ENCODE measurements at regions not wholly inside any gene's neighbourhood (a gene's known extent, or its start where the extent isn't known, plus 50 kb on each side); places are given as distances from the start of the nearest gene placed in this dataset.

GRCh38 chrX:36683507-36683906 lies 324.7 kb upstream of the FAM47C start:
- no peak for TF ChIP-seq CTCF (IDR thresholded peaks at IDR 0.05)
- Mint-ChIP-seq H3K36me3 (no peaks in the 10 kb centered on the region), H3K27me3 (ENCODE audit: low read depth in 3 of 3) (peaks cover 1 to 3% (median 2%) of the 10 kb centered on the region in 3 donors), H3K9me3 (peaks cover 0 to 2% (median 0%) of the 10 kb centered on the region in 7 donors), H3K4me3 (no peak overlapping the region), H3K4me1 (no peaks in the 10 kb centered on the region), H3K27ac (no peak overlapping the region)
- WGBS (ENCODE audit: insufficient coverage) = no CpG with 5 or more reads among the region's 1 CpG
- Histone ChIP-seq H4K20me1 (ENCODE audit: insufficient read depth, low read length) (no peaks in the 10 kb centered on the region), H3K4me3 (replicated peaks in 1 of 3; ENCODE audit: low read depth in 2 of 3, low read length in 3 of 3) (no peak overlapping the region), H2AFZ (ENCODE audit: insufficient read depth, low read depth, low read length, poor library complexity, severe bottlenecking) (no peak overlapping the region), H3K27ac (ENCODE audit: low read depth in 1 of 2, low read length in 2 of 2) (no peak overlapping the region), H3K36me3 (replicated peaks in 1 of 2; ENCODE audit: control insufficient read depth in 1 of 2, insufficient read depth in 2 of 2, low read length in 2 of 2) (no peaks in the 10 kb centered on the region), H3K79me2 (ENCODE audit: insufficient read depth, low read length) (no peaks in the 10 kb centered on the region), H3K4me1 (ENCODE audit: control insufficient read depth in 1 of 2, insufficient read depth in 2 of 2, low read length in 2 of 2) (no peaks in the 10 kb centered on the region), H3K4me2 (replicated peaks; ENCODE audit: extremely low read depth, low read length, poor library complexity, severe bottlenecking) (no peak overlapping the region), H3K9me3 (replicated peaks in 1 of 2; ENCODE audit: control insufficient read depth in 1 of 2, insufficient read depth in 1 of 2, low read length in 2 of 2) (no peaks in the 10 kb centered on the region), H3K9ac (ENCODE audit: insufficient read depth, low read length, poor library complexity, severe bottlenecking) (no peak overlapping the region), H3K27me3 (ENCODE audit: control insufficient read depth in 2 of 2, insufficient read depth in 2 of 2, low read length in 2 of 2) (no peaks in the 10 kb centered on the region)
- DNase-seq = no peak
- intact Hi-C loops (cut with micrococcal nuclease) = no loop called here

GRCh38 chrX:36684053-36684452 lies 324.1 kb upstream of the FAM47C start:
- Histone ChIP-seq H3K4me1 (ENCODE audit: control insufficient read depth in 1 of 2, insufficient read depth in 2 of 2, low read length in 2 of 2) (no peaks in the 10 kb centered on the region), H4K20me1 (ENCODE audit: insufficient read depth, low read length) (no peaks in the 10 kb centered on the region), H3K27me3 (ENCODE audit: control insufficient read depth in 2 of 2, insufficient read depth in 2 of 2, low read length in 2 of 2) (no peaks in the 10 kb centered on the region), H3K27ac (ENCODE audit: low read depth in 1 of 2, low read length in 2 of 2) (no peak overlapping the region), H3K4me3 (replicated peaks in 1 of 3; ENCODE audit: low read depth in 2 of 3, low read length in 3 of 3) (no peak overlapping the region), H3K79me2 (ENCODE audit: insufficient read depth, low read length) (no peaks in the 10 kb centered on the region), H3K36me3 (replicated peaks in 1 of 2; ENCODE audit: control insufficient read depth in 1 of 2, insufficient read depth in 2 of 2, low read length in 2 of 2) (no peaks in the 10 kb centered on the region), H2AFZ (ENCODE audit: insufficient read depth, low read depth, low read length, poor library complexity, severe bottlenecking) (no peak overlapping the region), H3K4me2 (replicated peaks; ENCODE audit: extremely low read depth, low read length, poor library complexity, severe bottlenecking) (no peak overlapping the region), H3K9me3 (replicated peaks in 1 of 2; ENCODE audit: control insufficient read depth in 1 of 2, insufficient read depth in 1 of 2, low read length in 2 of 2) (no peaks in the 10 kb centered on the region), H3K9ac (ENCODE audit: insufficient read depth, low read length, poor library complexity, severe bottlenecking) (no peak overlapping the region)
- H3K4me1 Mint-ChIP-seq = no peaks in the 10 kb centered on the region
- no peak for DNase-seq
- no peak overlapping the region for H3K27ac Mint-ChIP-seq
- no peaks in the 10 kb centered on the region for H3K36me3 Mint-ChIP-seq
- peaks cover 0 to 2% (median 0%) of the 10 kb centered on the region in 7 donors for H3K9me3 Mint-ChIP-seq
- no peak overlapping the region for H3K4me3 Mint-ChIP-seq
- peaks cover 1 to 3% (median 2%) of the 10 kb centered on the region in 3 donors for H3K27me3 Mint-ChIP-seq (ENCODE audit: low read depth in 3 of 3)
- intact Hi-C loops (cut with micrococcal nuclease) = no loop called here
- TF ChIP-seq CTCF (IDR thresholded peaks at IDR 0.05) = no peak

All from CD14-positive monocyte (primary cell).